ENCODE measurements at regions not wholly inside any gene's neighbourhood (a gene's known extent, or its start where the extent isn't known, plus 50 kb on each side); places are given as distances from the start of the nearest gene placed in this dataset.

DNA sequence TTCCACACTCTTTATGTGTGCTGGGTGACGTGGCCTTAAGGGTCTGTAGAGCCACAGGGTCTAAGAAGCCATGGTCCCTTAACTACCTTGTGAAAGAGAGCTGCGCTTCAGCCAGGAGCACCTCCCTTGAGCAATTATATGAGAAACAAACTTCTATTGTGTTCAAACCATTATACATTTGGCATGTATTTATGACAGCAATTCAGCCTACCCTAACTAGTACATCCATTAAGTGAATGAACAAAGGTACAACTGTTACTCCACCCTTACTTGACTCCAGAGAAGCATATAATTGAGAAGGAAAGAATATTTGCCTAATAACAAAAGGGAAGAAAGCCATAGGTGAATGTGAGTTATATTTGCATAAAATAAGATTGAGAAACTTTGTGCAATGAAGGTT is 69.8 kb upstream of the BOC start:
- TF ChIP-seq ZNF75A (CRISPR knock-in tag; IDR thresholded peaks at IDR 0.05) = no peak
- TF ChIP-seq PHB2 (IDR thresholded peaks at IDR 0.05; ENCODE audit: low read depth) = no peak
- no peak for TF ChIP-seq JUN (IDR thresholded peaks at IDR 0.05; ENCODE audit: borderline replicate concordance, low read depth, low read length)
- TF ChIP-seq JUN (CRISPR knock-in tag; IDR thresholded peaks at IDR 0.05; ENCODE audit: borderline replicate concordance) = no peak
- no peak for TF ChIP-seq PHF8 (IDR thresholded peaks at IDR 0.05; ENCODE audit: borderline replicate concordance, low read length)
- TF ChIP-seq KLF10 (CRISPR knock-in tag; IDR thresholded peaks at IDR 0.05) = no peak
- TF ChIP-seq TEAD2 (tag; IDR thresholded peaks at IDR 0.05) = no peak
- no peak for TF ChIP-seq TAF9B (IDR thresholded peaks at IDR 0.05; ENCODE audit: partially characterized antibody)
- TF ChIP-seq KDM2B (CRISPR knock-in tag; IDR thresholded peaks at IDR 0.05) = no peak
- TF ChIP-seq PPARD (CRISPR knock-in tag; IDR thresholded peaks at IDR 0.05) = no peak
- Histone ChIP-seq H3K9me1 (ENCODE audit: control insufficient read depth, insufficient read depth, low read length) (no peaks in the 10 kb centered on the region), H3K36me3 (ENCODE audit: control insufficient read depth, insufficient read depth, low read length) (no peaks in the 10 kb centered on the region), H3K9ac (ENCODE audit: insufficient read depth in 1 of 2, low read depth in 2 of 2, low read length in 2 of 2) (no peak overlapping the region), H3K4me3 (no peak overlapping the region), H3K4me1 (replicated peaks in 1 of 2; ENCODE audit: control insufficient read depth in 2 of 2, insufficient read depth in 2 of 2, low read length in 2 of 2) (no peaks in the 10 kb centered on the region), H3K79me2 (ENCODE audit: control insufficient read depth, insufficient read depth, low read length) (no peaks in the 10 kb centered on the region), H3K27ac (ENCODE audit: extremely low read depth, low read depth, low read length) (no peak overlapping the region), H3K9me3 (replicated peaks; ENCODE audit: control insufficient read depth, insufficient read depth, low read depth, low read length) (no peaks in the 10 kb centered on the region), H2AFZ (ENCODE audit: low read depth, low read length) (no peak overlapping the region), H3K27me3 (ENCODE audit: control insufficient read depth in 2 of 2, insufficient read depth in 2 of 2, low read length in 2 of 2) (peaks cover 0 to 3% of the 10 kb centered on the region in 2 experiments; a peak in 1 of 5 replicates), H4K20me1 (replicated peaks; ENCODE audit: control insufficient read depth, insufficient read depth, low read length) (no peaks in the 10 kb centered on the region), H3K4me2 (ENCODE audit: insufficient read depth, low read length) (no peak overlapping the region)
- CTCF ChIA-PET (ENCODE audit: low intra/inter-chr PET ratio) = no interaction called here
- no peak for FAIRE-seq
- WGBS (ENCODE audit: insufficient coverage, low coverage, missing lambda C conversion rate) = 0% methylated on average over 2 of the region's 2 CpGs
- POLR2A ChIA-PET = interaction anchor here (1.2 kb wide), 1 partner anchor 10 kb away, joined by 3 read pairs; no protein-coding TSS in a partner anchor
- DNase-seq (ENCODE audit: extremely low read depth in 1 of 4, low spot score in 3 of 4) = no peak
- no peak for ATAC-seq
- in situ Hi-C loops (cut with MboI) (no loop called here), intact Hi-C loops (cut with micrococcal nuclease) (no loop called here)
- no TSS peak for BruUV-seq (replicated peaks)

All from K562 (cell line).